IMR-90 (cell line): ENCODE measurements at regions not wholly inside any gene's neighbourhood (a gene's known extent, or its start where the extent isn't known, plus 50 kb on each side); places are given as distances from the start of the nearest gene placed in this dataset.

Experiments
- MAFK ChIP-seq: IDR thresholded peaks from 2 replicates; pipeline ENCODE4 v1.6.1; 2012; ENCODE audit warnings: low read depth, low read length, improper control_type of control experiment
- RAD21 ChIP-seq: IDR thresholded peaks from 2 replicates; pipeline ENCODE4 v1.6.1; 2012; ENCODE audit warnings: low read length, improper control_type of control experiment
- RFX5 ChIP-seq: IDR thresholded peaks from 2 replicates; pipeline ENCODE4 v1.8.0; 2012; ENCODE audit warnings: low read depth, mild to moderate bottlenecking, low read length, moderate library complexity
- TF ChIP-seq, protein P1 (sequence below): conservative IDR thresholded peaks from 2 replicates; pipeline ENCODE4 v1.5.1; 2012; ENCODE audit warnings: mild to moderate bottlenecking, low read depth, low read length, improper control_type of control experiment

DNA sequence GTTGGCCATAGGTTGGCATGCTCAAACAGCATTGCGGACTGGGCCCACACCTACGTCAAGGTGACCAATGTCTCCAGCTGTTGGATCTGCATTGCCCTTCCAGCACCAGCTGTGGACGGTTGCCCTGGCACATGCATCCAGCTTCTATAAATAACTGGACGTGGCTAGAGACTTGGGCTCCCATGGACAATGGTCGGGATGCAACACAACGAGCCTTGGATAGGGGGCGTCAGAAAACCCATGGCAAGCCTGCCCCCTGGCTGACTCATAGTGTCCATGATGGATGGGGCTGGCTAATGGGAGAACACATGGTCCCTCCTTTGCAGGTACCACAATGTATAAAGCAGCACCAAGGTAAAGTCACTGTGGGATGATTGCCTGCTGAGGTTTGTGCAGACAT, 331.6 kb upstream of the FAR2 start:
- TF ChIP-seq RFX5 (no peak), RAD21 (no peak), MAFK (no peak)
- TF ChIP-seq, protein P1, sequence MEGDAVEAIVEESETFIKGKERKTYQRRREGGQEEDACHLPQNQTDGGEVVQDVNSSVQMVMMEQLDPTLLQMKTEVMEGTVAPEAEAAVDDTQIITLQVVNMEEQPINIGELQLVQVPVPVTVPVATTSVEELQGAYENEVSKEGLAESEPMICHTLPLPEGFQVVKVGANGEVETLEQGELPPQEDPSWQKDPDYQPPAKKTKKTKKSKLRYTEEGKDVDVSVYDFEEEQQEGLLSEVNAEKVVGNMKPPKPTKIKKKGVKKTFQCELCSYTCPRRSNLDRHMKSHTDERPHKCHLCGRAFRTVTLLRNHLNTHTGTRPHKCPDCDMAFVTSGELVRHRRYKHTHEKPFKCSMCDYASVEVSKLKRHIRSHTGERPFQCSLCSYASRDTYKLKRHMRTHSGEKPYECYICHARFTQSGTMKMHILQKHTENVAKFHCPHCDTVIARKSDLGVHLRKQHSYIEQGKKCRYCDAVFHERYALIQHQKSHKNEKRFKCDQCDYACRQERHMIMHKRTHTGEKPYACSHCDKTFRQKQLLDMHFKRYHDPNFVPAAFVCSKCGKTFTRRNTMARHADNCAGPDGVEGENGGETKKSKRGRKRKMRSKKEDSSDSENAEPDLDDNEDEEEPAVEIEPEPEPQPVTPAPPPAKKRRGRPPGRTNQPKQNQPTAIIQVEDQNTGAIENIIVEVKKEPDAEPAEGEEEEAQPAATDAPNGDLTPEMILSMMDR: no peak
